Memory B cell (primary cell): ENCODE measurements at regions not wholly inside any gene's neighbourhood (a gene's known extent, or its start where the extent isn't known, plus 50 kb on each side); places are given as distances from the start of the nearest gene placed in this dataset.

Experiments
- ATAC-seq: fragments of 150-1000 bp; cut with Tn5 transposase; 2 replicates; pipeline ENCODE4 v1.10.0; 2021; ENCODE audit warnings: low read depth, mild to moderate bottlenecking, moderate library complexity
- DNase-seq, 2 donors: peaks; one replicate each; pipeline ENCODE4 v3.0.0; 2022; ENCODE audit warnings: low spot score in 2 of 2
- H3K27ac Mint-ChIP-seq: one replicate; pipeline ENCODE4 v1.8.0; 2022; ENCODE audit warnings: mild to moderate bottlenecking, moderate library complexity, mixed read lengths
- H3K27me3 Mint-ChIP-seq: one replicate; pipeline ENCODE4 v1.8.0; 2022; ENCODE audit warnings: mixed read lengths
- H3K36me3 Mint-ChIP-seq: one replicate; pipeline ENCODE4 v1.8.0; 2022; ENCODE audit warnings: mild to moderate bottlenecking, mixed read lengths
- H3K4me1 Mint-ChIP-seq: one replicate; pipeline ENCODE4 v1.8.0; 2022; ENCODE audit warnings: mixed read lengths
- H3K4me3 Mint-ChIP-seq: one replicate; pipeline ENCODE4 v1.8.0; 2022; ENCODE audit warnings: mild to moderate bottlenecking, moderate library complexity, mixed read lengths
- H3K9me3 Mint-ChIP-seq: one replicate; pipeline ENCODE4 v1.8.0; 2022; ENCODE audit warnings: mixed read lengths

GRCh38 chr6:150670311-150670710 lies 70.6 kb downstream of the PLEKHG1 start:
- Mint-ChIP-seq H3K27me3 (no peaks in the 10 kb centered on the region), H3K4me3 (no peak overlapping the region), H3K4me1 (peaks cover 44% of the 10 kb centered on the region), H3K9me3 (no peaks in the 10 kb centered on the region), H3K36me3 (peaks cover 29% of the 10 kb centered on the region), H3K27ac (no peak overlapping the region)
- DNase-seq (no peak), ATAC-seq (no peak)

- DNase-seq: no peak
- H3K9me3 Mint-ChIP-seq: peaks cover 2% of the 10 kb centered on the region
- H3K27me3 Mint-ChIP-seq: no peaks in the 10 kb centered on the region
- no peak for ATAC-seq
- no peak overlapping the region for H3K4me3 Mint-ChIP-seq
- peaks cover 38% of the 10 kb centered on the region for H3K36me3 Mint-ChIP-seq
- peaks cover 44% of the 10 kb centered on the region for H3K4me1 Mint-ChIP-seq
- H3K27ac Mint-ChIP-seq: peak overlapping the region; percentile 77
These were observed 73.1 kb downstream of the PLEKHG1 start for GRCh38 chr6:150672800-150673199.

- Mint-ChIP-seq H3K27ac (peak overlapping the region; percentile 77), H3K4me1 (peaks cover 42% of the 10 kb centered on the region), H3K9me3 (peaks cover 2% of the 10 kb centered on the region), H3K27me3 (no peaks in the 10 kb centered on the region), H3K36me3 (peaks cover 38% of the 10 kb centered on the region), H3K4me3 (no peak overlapping the region)
- no peak for ATAC-seq
- DNase-seq: no peak
These were observed 74.1 kb downstream of the PLEKHG1 start for GRCh38 chr6:150673720-150674346.

GRCh38 chr6:150676344-150676743 lies 76.7 kb downstream of the PLEKHG1 start:
- Mint-ChIP-seq H3K4me3 (no peak overlapping the region), H3K9me3 (peaks cover 2% of the 10 kb centered on the region), H3K27ac (no peak overlapping the region), H3K36me3 (peaks cover 42% of the 10 kb centered on the region), H3K4me1 (peaks cover 49% of the 10 kb centered on the region), H3K27me3 (no peaks in the 10 kb centered on the region)
- ATAC-seq (no peak), DNase-seq (no peak)

GRCh38 chr6:150676772-150677171 lies 77.1 kb downstream of the PLEKHG1 start:
- Mint-ChIP-seq H3K27me3 (no peaks in the 10 kb centered on the region), H3K36me3 (peaks cover 41% of the 10 kb centered on the region), H3K9me3 (peaks cover 2% of the 10 kb centered on the region), H3K4me1 (peaks cover 50% of the 10 kb centered on the region), H3K27ac (peak overlapping the region; percentile 40), H3K4me3 (no peak overlapping the region)
- no peak for ATAC-seq
- no peak for DNase-seq

GRCh38 chr6:150680510-150680909 lies 80.8 kb downstream of the PLEKHG1 start:
- H3K9me3 Mint-ChIP-seq: peaks cover 2% of the 10 kb centered on the region
- peak overlapping the region; percentile 94 for H3K27ac Mint-ChIP-seq
- no peak for ATAC-seq
- H3K27me3 Mint-ChIP-seq: no peaks in the 10 kb centered on the region
- DNase-seq: no peak
- no peak overlapping the region for H3K4me3 Mint-ChIP-seq
- peaks cover 33% of the 10 kb centered on the region for H3K36me3 Mint-ChIP-seq
- H3K4me1 Mint-ChIP-seq: peaks cover 65% of the 10 kb centered on the region

GRCh38 chr6:150681578-150682395 lies 82.1 kb downstream of the PLEKHG1 start:
- no peak for ATAC-seq
- no peak overlapping the region for H3K4me3 Mint-ChIP-seq
- H3K9me3 Mint-ChIP-seq: peaks cover 2% of the 10 kb centered on the region
- DNase-seq: no peak
- H3K27me3 Mint-ChIP-seq: no peaks in the 10 kb centered on the region
- peak overlapping the region; percentile 94 for H3K27ac Mint-ChIP-seq
- peaks cover 70% of the 10 kb centered on the region for H3K4me1 Mint-ChIP-seq
- H3K36me3 Mint-ChIP-seq: peaks cover 25% of the 10 kb centered on the region

- Mint-ChIP-seq H3K4me3 (peak overlapping the region; percentile 47), H3K36me3 (peaks cover 18% of the 10 kb centered on the region), H3K9me3 (no peaks in the 10 kb centered on the region), H3K27me3 (no peaks in the 10 kb centered on the region), H3K4me1 (peaks cover 67% of the 10 kb centered on the region), H3K27ac (peak overlapping the region; percentile 94)
- ATAC-seq (peak; percentile 65), DNase-seq (no peak)
These were observed 83.6 kb downstream of the PLEKHG1 start for GRCh38 chr6:150683320-150683719.

GRCh38 chr6:150684161-150684560 lies 84.5 kb downstream of the PLEKHG1 start:
- H3K4me1 Mint-ChIP-seq: peaks cover 71% of the 10 kb centered on the region
- H3K36me3 Mint-ChIP-seq: peaks cover 20% of the 10 kb centered on the region
- no peaks in the 10 kb centered on the region for H3K27me3 Mint-ChIP-seq
- peak overlapping the region; percentile 94 for H3K27ac Mint-ChIP-seq
- H3K4me3 Mint-ChIP-seq: peak overlapping the region; percentile 67
- H3K9me3 Mint-ChIP-seq: no peaks in the 10 kb centered on the region
- ATAC-seq (no peak), DNase-seq (no peak)

GRCh38 chr6:150684714-150685459 lies 85.2 kb downstream of the PLEKHG1 start:
- peaks cover 16% of the 10 kb centered on the region for H3K36me3 Mint-ChIP-seq
- DNase-seq (peak in 1 of 2 donors; percentile 17), ATAC-seq (peak; percentile 63)
- no peaks in the 10 kb centered on the region for H3K27me3 Mint-ChIP-seq
- no peaks in the 10 kb centered on the region for H3K9me3 Mint-ChIP-seq
- H3K4me3 Mint-ChIP-seq: peak overlapping the region; percentile 67
- H3K27ac Mint-ChIP-seq: peak overlapping the region; percentile 94
- H3K4me1 Mint-ChIP-seq: peaks cover 66% of the 10 kb centered on the region

GRCh38 chr6:150685860-150686259 lies 86.2 kb downstream of the PLEKHG1 start:
- Mint-ChIP-seq H3K27me3 (no peaks in the 10 kb centered on the region), H3K9me3 (no peaks in the 10 kb centered on the region), H3K36me3 (peaks cover 7% of the 10 kb centered on the region), H3K4me1 (peaks cover 65% of the 10 kb centered on the region), H3K4me3 (peak overlapping the region; percentile 14), H3K27ac (peak overlapping the region; percentile 94)
- ATAC-seq: peak; percentile 52
- DNase-seq: peak; percentile 54 to 60

- H3K27ac Mint-ChIP-seq: peak overlapping the region; percentile 94
- no peaks in the 10 kb centered on the region for H3K9me3 Mint-ChIP-seq
- DNase-seq: no peak
- no peak for ATAC-seq
- H3K4me1 Mint-ChIP-seq: peaks cover 66% of the 10 kb centered on the region
- peaks cover 7% of the 10 kb centered on the region for H3K36me3 Mint-ChIP-seq
- no peak overlapping the region for H3K4me3 Mint-ChIP-seq
- H3K27me3 Mint-ChIP-seq: no peaks in the 10 kb centered on the region
These were observed 86.9 kb downstream of the PLEKHG1 start for GRCh38 chr6:150686566-150686965.

- Mint-ChIP-seq H3K27ac (peak overlapping the region; percentile 94), H3K36me3 (peaks cover 6% of the 10 kb centered on the region), H3K9me3 (no peaks in the 10 kb centered on the region), H3K4me3 (no peak overlapping the region), H3K4me1 (peaks cover 62% of the 10 kb centered on the region), H3K27me3 (no peaks in the 10 kb centered on the region)
- no peak for ATAC-seq
- no peak for DNase-seq
These were observed 87.8 kb downstream of the PLEKHG1 start for GRCh38 chr6:150687508-150687907.
